Neural progenitor cell (in vitro differentiated cells): ENCODE measurements at regions not wholly inside any gene's neighbourhood (a gene's known extent, or its start where the extent isn't known, plus 50 kb on each side); places are given as distances from the start of the nearest gene placed in this dataset.

ENCODE experiments used
- DNase-seq: peaks from one replicate; pipeline ENCODE4 v3.0.0-alpha.2; 2016; ENCODE audit warnings: low spot score
- H2AFZ ChIP-seq: fragments of 200-600 bp; sonication (generic); replicated peaks from 2 replicates; pipeline ENCODE4 v1.6.1; 2016; ENCODE audit warnings: antibody characterized with exemption
- H3F3A ChIP-seq: fragments of 200-600 bp; sonication (generic); 2 replicates; pipeline ENCODE4 v1.6.1; 2016; ENCODE audit warnings: antibody characterized with exemption, low read depth
- H3K27ac ChIP-seq: fragments of 200-600 bp; sonication (generic); 2 replicates; pipeline ENCODE4 v1.5.1; 2016; ENCODE audit warnings: mild to moderate bottlenecking
- H3K27me3 ChIP-seq: fragments of 200-600 bp; sonication (generic); 2 replicates; pipeline ENCODE4 v1.6.1; 2016; ENCODE audit warnings: mild to moderate bottlenecking, moderate library complexity
- H3K36me3 ChIP-seq: fragments of 200-600 bp; sonication (generic); 2 replicates; pipeline ENCODE4 v1.5.1; 2016
- H3K4me1 ChIP-seq: fragments of 200-600 bp; sonication (generic); 2 replicates; pipeline ENCODE4 v1.6.1; 2016; ENCODE audit warnings: mixed run types
- H3K4me2 ChIP-seq: fragments of 200-600 bp; sonication (generic); 2 replicates; pipeline ENCODE4 v1.6.1; 2016
- H3K4me3 ChIP-seq: fragments of 200-600 bp; sonication (generic); 2 replicates; pipeline ENCODE4 v1.5.1; 2016
- H3K79me2 ChIP-seq: fragments of 200-600 bp; sonication (generic); 2 replicates; pipeline ENCODE4 v1.6.1; 2016; ENCODE audit warnings: low read depth
- H3K9ac ChIP-seq: fragments of 200-600 bp; sonication (generic); 2 replicates; pipeline ENCODE4 v1.6.1; 2016
- H3K9me3 ChIP-seq: fragments of 200-600 bp; sonication (generic); 2 replicates; pipeline ENCODE4 v1.5.1; 2016; ENCODE audit warnings: low read depth
- H4K20me1 ChIP-seq: fragments of 200-600 bp; sonication (generic); 2 replicates; pipeline ENCODE4 v1.6.1; 2016; ENCODE audit warnings: low read depth
- H3K27ac Mint-ChIP-seq: 3 replicates; pipeline ENCODE4 v1.8.0; 2021; ENCODE audit warnings: mixed read lengths
- H3K27me3 Mint-ChIP-seq: 2 replicates; pipeline ENCODE4 v1.8.0; 2022; ENCODE audit warnings: low read depth, mild to moderate bottlenecking, inconsistent platforms, moderate library complexity, mixed read lengths; ENCODE audit not compliant: insufficient read depth
- H3K36me3 Mint-ChIP-seq: 3 replicates; pipeline ENCODE4 v1.8.0; 2021; ENCODE audit warnings: mixed read lengths
- H3K4me1 Mint-ChIP-seq: 3 replicates; pipeline ENCODE4 v1.8.0; 2021; ENCODE audit warnings: mixed read lengths
- H3K4me3 Mint-ChIP-seq: 3 replicates; pipeline ENCODE4 v1.8.0; 2021; ENCODE audit warnings: mild to moderate bottlenecking, moderate library complexity, mixed read lengths
- H3K9me3 Mint-ChIP-seq: 3 replicates; pipeline ENCODE4 v1.8.0; 2020; ENCODE audit warnings: mixed read lengths
- CTCF ChIP-seq: fragments of 200-600 bp; sonication (generic); IDR thresholded peaks from 2 replicates; pipeline ENCODE4 v1.5.1; 2017; ENCODE audit warnings: antibody characterized with exemption, mild to moderate bottlenecking
- EZH2 ChIP-seq: fragments of 200-600 bp; sonication (generic); IDR thresholded peaks from 2 replicates; pipeline ENCODE4 v1.6.1; 2017; ENCODE audit warnings: antibody characterized with exemption, mild to moderate bottlenecking, moderate library complexity
- EZH2phosphoT487 ChIP-seq: fragments of 200-600 bp; sonication (generic); IDR thresholded peaks from 2 replicates; pipeline ENCODE4 v1.6.1; 2017; ENCODE audit warnings: antibody characterized with exemption

GRCh38 chr9:134987906-134988700, 70.4 kb upstream of the FCN1 start:
- TF ChIP-seq CTCF (no peak), EZH2phosphoT487 (no peak), EZH2 (no peak)
- no peaks in the 10 kb centered on the region for H3K9me3 ChIP-seq
- no peaks in the 10 kb centered on the region for H4K20me1 ChIP-seq
- no peaks in the 10 kb centered on the region for H3K79me2 ChIP-seq
- Mint-ChIP-seq H3K27me3 (peaks cover 13% of the 10 kb centered on the region), H3K9me3 (peaks cover 33% of the 10 kb centered on the region), H3K36me3 (no peaks in the 10 kb centered on the region), H3K27ac (no peak overlapping the region), H3K4me1 (no peaks in the 10 kb centered on the region), H3K4me3 (no peak overlapping the region)
- H3K4me3 ChIP-seq = no peak overlapping the region
- H3K4me1 ChIP-seq = no peaks in the 10 kb centered on the region
- no peak overlapping the region for H3K4me2 ChIP-seq
- H2AFZ ChIP-seq = no peak overlapping the region
- H3K27me3 ChIP-seq = no peaks in the 10 kb centered on the region
- no peaks in the 10 kb centered on the region for H3K36me3 ChIP-seq
- no peak for DNase-seq
- H3K27ac ChIP-seq = no peak overlapping the region
- no peak overlapping the region for H3K9ac ChIP-seq
- H3F3A ChIP-seq = no peaks in the 10 kb centered on the region

- Histone ChIP-seq H3K27ac (no peak overlapping the region), H3K4me2 (no peak overlapping the region), H3K79me2 (no peaks in the 10 kb centered on the region), H3K4me3 (no peak overlapping the region), H4K20me1 (no peaks in the 10 kb centered on the region), H3K4me1 (no peaks in the 10 kb centered on the region), H3K27me3 (no peaks in the 10 kb centered on the region), H3F3A (no peaks in the 10 kb centered on the region), H3K36me3 (no peaks in the 10 kb centered on the region), H3K9ac (no peak overlapping the region), H2AFZ (no peak overlapping the region), H3K9me3 (no peaks in the 10 kb centered on the region)
- Mint-ChIP-seq H3K27ac (no peak overlapping the region), H3K27me3 (peaks cover 11% of the 10 kb centered on the region), H3K9me3 (peaks cover 33% of the 10 kb centered on the region), H3K4me1 (no peaks in the 10 kb centered on the region), H3K36me3 (no peaks in the 10 kb centered on the region), H3K4me3 (no peak overlapping the region)
- no peak for DNase-seq
- TF ChIP-seq EZH2phosphoT487 (no peak), EZH2 (no peak), CTCF (no peak)
These were observed 71.0 kb upstream of the FCN1 start for GRCh38 chr9:134988706-134989105.

GRCh38 chr9:134989206-134990065, 71.7 kb upstream of the FCN1 start:
- Histone ChIP-seq H3K9ac (no peak overlapping the region), H4K20me1 (no peaks in the 10 kb centered on the region), H3K4me1 (no peaks in the 10 kb centered on the region), H3K27me3 (no peaks in the 10 kb centered on the region), H3K79me2 (no peaks in the 10 kb centered on the region), H3K4me2 (no peak overlapping the region), H3K4me3 (no peak overlapping the region), H3K36me3 (no peaks in the 10 kb centered on the region), H3K27ac (no peak overlapping the region), H3F3A (no peaks in the 10 kb centered on the region), H3K9me3 (no peaks in the 10 kb centered on the region), H2AFZ (no peak overlapping the region)
- no peaks in the 10 kb centered on the region for H3K36me3 Mint-ChIP-seq
- TF ChIP-seq EZH2phosphoT487 (no peak), EZH2 (no peak), CTCF (no peak)
- peaks cover 27% of the 10 kb centered on the region for H3K9me3 Mint-ChIP-seq
- no peak overlapping the region for H3K4me3 Mint-ChIP-seq
- peaks cover 8% of the 10 kb centered on the region for H3K27me3 Mint-ChIP-seq
- H3K4me1 Mint-ChIP-seq = no peaks in the 10 kb centered on the region
- DNase-seq = no peak
- H3K27ac Mint-ChIP-seq = no peak overlapping the region
